GM21515 (cell line): ENCODE measurements at regions not wholly inside any gene's neighbourhood (a gene's known extent, or its start where the extent isn't known, plus 50 kb on each side); places are given as distances from the start of the nearest gene placed in this dataset.
"Not testable (repeated sequence)": the region's sequence is repeated elsewhere in the genome, so short reads cannot be mapped to it uniquely, and the experiment has no call there.

Experiments used
- ATAC-seq: cut with Tn5 transposase; IDR thresholded peaks from one replicate; pipeline ENCODE4 v1.9.1; 2021; ENCODE audit not compliant: unreplicated experiment

DNA sequence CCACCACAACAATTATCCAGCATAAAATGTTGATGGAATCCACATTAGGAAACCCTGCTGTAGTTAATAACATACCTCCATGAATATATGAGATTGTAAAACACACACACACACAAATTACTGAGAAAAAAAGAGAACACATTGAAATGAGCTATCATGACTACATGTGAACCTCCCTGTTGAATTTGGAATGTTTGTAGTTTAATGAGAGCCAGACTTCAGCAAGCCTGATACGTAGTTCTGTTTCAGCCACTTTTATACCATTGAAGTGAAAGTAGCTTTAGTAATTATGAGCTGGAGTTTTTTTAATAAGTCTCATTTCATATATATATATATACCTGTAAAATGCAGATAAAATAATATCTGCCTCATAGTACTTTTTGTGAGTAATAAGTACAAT, 1146.4 kb downstream of the NAALADL2 start:
- ATAC-seq: no peak

DNA sequence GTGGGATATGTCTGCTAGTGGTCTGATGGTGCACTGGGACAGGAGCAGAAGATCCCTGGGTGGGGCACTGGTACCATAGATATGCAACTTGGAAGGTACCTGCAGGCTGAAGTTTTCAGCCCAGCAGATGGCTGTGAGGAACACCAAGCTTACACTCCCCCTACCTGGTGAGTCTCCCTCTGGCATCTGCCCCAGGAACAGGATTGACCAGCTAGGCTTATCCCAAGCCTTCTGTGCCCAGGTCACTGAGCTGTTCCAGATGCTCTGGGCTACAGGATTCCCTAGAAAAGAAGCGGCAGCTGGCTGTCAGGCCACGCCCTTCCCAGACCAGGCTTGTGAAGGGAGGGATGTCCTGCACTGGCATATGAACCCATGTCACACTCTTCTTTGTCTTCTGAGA, 1130.0 kb downstream of the NAALADL2 start:
- no peak for ATAC-seq

DNA sequence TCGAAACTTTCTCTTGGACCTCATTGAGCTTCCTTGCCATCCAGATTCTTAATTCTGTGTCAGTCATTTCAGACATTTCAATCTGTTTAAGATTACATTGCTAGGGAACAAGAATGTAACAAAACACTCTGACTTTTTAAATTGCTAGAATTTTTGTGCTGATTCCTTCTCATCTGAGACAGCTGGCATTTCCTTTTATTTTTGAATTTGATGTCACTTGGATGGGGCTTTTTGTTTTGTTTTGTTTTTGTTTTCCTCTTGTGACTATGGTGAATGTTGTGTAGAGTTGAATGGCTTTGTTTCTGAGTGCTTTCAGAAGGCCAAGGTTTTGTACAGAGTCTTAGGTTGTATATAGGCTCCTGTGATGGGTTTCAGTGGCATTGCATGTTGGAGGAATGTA, 1129.3 kb downstream of the NAALADL2 start:
- ATAC-seq: no peak

DNA sequence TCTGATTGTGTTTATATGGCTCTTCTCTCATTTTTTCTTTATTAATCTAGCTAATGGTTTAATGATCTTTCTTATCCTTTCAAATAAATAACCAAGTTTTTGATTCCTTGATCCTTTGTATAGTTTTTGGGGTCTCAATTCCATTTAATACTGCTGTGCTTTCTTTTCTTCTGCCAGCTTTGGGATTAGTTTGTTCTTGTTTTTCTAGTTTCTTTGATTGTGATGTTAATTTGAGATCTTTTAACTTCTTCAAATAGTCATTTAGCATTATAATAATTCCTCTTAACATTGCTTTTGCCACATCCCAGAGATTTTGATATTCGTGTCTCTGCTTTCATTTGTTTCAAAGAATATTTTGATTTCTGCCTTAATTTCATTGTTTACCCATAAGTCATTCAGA, 1126.6 kb downstream of the NAALADL2 start:
- ATAC-seq: no peak

DNA sequence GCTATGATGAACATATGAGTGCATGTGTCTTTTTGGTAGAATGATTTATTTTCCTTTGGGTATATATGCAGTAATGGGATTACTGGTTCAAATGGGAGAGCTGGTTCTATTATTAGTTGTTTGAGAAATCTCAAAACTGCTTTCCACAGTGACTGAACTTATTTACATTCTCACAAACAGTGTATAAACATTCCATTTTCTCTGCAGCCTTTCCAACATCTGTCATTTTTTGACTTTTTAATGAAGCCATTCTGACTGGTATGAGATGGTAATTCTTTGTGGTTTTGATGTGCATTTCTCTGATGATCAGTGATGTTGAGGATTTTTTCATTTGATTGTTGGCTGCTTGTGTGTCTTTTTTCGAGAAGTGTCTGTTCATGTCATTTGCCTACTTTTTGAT, 1124.2 kb downstream of the NAALADL2 start:
- no peak for ATAC-seq

DNA sequence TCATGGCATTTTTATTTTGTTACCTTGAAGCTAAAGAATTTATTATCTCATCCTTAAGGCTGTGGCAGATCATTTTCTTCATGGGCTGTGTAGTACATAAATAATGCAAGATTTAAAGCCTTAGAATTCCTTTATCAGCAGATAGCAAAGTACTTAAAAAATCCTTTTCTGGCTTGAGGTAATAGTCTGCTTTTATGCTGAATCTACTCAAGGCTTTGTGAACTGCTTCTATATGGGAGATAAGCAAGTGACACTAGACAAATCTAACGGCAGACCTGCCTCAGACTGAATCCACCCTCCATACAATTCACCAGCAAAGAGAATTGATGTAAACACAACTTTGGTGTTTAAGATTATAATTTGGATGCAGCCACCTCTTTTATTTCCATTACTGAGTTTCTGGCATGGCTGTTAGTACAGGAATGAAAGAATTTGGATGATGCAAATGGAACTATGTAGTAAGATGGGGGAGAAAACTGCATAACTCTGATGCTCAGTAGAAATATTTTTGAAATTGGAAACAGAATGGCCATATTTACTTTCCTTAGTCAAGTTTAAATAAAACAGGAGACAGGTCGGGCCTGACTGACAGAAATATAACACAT, 1121.5 kb downstream of the NAALADL2 start:
- no peak for ATAC-seq

DNA sequence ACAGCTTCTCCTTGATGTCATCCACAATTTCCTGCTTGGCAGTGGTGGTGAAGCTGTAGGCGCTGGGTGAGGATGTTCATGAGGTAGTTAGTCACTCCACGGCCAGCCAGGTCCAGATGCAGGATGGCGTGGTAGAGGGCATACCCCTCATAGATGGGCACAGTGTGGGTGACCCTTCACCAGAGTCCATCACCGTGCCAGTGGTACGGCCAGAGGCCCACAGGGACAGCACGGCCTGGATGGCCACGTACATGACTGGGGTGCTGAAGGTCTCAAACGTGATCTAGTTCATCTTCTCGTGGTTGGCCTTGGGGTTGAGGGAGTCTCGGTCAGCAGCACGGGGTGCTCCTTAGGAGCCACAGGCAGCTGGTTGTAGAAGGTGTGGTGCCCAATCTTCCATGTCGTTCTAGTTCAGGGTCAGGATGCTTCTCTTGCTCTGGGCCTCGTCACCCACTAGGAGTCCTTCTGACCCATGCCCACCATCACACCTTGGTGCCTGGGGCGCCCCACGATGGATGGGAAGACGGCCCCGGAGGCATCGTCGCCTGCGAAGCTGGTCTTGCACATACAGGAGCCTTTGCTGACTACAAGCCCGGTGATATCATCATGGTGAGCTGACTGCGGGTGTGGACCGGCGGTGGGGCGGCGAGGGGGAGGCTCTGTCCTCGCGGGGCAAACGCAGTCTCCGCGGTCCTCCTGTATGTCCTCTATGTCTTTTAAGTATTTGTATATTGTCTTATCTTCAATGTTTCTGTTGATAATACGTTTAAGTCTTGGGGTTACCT, 1119.0 kb downstream of the NAALADL2 start:
- no peak for ATAC-seq

DNA sequence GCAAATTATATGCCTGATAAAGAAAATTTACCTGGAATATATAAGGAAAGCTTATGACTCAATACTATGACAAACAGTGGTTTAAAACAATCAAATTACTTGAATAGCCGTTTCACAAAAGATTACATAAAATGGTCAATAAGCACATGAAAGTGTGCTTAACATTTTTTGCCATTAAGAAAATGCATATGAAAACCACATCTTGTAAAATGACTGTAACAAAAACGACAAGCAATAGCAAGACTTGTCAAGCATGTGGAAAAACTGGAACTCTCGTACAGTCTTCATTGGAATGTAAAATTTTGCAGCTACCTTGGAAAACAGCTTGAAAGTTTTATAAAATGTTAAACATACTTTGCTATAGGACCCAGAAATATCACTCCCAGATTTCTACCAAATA, 1110.3 kb downstream of the NAALADL2 start:
- no peak for ATAC-seq

DNA sequence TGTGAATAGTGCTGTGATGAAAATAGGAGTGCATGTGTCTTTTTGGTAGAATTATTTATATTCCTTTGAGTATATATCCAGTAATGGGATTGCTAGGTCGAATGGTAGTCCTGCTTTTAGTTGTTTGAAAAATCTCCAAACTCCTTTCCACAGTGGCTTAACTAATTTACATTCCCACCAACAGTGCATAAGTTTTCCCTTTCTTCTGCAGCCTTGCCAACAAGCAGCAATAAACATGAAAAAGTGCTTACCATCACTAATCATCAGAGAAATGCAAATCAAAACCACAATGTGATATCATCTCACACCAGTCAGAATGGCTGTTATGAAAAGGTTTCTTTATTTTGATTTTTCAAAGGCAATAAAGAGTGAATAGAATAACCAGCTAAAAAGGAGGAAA, 1105.9 kb downstream of the NAALADL2 start:
- no peak for ATAC-seq

DNA sequence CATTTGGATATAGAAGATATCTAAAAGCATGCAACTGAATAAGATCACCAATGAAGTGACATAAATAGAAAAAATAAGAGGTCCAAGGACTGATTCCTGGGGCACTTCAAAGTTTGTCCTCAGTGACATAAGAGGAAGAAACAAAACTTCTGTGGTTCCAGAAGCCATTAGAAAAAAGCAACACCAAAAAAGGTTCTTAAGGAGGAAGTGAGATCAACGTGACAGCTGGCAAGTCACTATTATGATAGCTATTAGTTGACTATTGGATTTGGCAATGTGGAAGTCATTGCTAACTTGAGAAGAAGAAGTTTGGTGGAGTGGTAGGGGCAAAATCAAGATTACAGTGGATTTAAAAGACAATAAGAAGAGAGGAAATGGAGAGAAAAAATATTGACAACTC, 1098.3 kb downstream of the NAALADL2 start:
- no peak for ATAC-seq

DNA sequence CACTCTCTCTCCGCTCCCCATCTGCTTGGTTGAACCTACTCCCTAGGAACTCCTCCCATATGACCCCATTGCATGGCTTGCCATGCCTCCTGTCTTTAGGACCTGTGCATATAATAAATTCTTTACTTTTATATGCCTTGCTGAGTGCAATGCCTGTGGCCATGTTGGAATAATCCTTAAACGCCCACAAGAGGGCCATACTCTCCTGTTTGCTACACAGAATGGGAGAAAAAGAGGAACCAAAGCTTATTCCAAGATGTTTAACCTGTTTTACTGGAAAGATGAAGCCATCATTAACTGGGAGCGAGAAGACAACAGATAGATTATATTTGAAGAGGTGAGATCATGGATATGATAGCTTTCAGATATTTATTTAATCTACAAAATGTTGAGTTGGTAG, 1097.8 kb downstream of the NAALADL2 start:
- no peak for ATAC-seq

DNA sequence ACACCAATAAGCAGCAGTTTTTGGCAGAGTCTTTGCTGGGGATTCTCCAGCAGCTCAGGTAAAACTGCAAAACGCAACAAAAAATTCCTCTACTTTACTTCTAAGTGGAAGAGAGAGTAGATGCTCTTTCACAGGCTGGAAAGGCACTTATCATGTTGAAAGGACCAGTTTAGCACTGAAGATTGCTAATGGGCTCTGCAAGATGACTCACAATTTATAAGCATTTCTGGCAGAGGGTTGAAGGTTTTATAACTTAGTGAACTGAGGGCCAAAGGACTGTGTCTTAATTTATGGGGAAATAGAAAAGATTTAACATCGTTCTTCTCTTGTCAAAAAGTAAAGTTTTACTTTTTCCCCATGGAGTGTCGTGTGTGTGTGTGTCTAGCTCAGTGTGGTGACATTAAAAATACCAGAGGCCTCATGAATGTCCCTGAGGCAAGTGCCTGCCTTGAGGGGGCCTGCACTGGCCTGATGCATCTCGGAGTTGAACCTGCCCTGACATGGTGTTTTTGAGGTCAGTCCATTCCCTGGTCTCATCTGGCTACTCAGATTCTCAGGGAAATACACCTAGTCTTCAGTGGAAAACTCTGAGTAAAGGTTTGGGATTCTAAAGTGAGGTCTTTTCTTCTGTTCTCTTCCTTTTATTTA, 1092.0 kb downstream of the NAALADL2 start:
- no peak for ATAC-seq

DNA sequence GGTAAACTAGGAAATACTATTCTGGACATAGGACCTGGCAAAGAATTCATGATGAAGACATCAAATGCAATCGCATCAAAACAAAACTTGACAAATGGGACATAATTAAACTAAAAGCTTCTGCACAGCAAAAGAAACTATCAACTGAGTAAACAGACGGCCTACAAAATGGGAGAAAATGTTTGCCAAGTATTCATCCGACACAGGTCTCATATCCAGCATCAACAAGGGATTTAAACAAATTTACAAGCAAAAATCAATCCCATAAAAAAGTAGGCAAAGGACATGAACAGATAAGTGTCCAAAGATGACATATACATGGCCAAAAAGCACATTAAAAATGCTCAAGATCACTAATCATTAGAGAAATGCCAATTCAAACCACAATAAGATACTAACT, 1088.9 kb downstream of the NAALADL2 start:
- ATAC-seq: no peak

DNA sequence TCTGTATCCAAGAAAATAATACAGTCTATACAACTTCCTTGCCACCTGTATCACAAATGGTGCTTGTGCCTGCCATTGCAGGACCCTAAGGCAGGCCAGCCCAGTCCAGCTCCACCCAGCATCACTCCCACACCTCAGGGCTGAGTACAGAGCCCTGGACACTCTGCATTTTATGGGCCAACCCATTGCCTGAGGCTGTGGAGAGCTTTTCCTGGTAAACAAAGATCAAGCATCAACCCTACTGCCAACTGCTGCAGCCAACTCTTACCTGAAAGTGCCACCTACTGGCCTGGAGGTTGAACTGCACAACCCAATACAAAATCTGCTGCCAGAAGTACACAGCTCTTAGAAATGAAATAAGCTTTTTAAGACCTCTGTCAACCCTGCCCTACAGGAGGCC, 1082.2 kb downstream of the NAALADL2 start:
- no peak for ATAC-seq

DNA sequence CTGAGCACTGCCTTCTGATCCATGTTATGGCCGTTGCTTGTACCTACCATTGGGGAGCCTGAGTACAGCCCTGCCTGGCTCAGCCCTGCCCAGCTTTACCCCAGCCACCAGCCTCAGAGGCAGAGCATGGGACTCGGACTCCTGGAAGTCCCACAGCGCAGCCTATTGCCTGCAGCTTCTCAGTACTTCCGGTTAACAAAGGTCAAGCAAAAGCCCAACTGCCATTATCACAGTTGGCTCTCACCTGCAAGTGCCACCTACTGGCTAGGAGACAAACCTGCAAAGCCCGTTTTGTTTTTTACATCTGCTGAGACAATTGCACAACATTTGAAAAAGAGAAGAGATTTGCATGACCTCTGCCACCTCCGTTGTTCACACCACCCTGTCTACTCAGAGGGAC, 1081.7 kb downstream of the NAALADL2 start:
- ATAC-seq: no peak

DNA sequence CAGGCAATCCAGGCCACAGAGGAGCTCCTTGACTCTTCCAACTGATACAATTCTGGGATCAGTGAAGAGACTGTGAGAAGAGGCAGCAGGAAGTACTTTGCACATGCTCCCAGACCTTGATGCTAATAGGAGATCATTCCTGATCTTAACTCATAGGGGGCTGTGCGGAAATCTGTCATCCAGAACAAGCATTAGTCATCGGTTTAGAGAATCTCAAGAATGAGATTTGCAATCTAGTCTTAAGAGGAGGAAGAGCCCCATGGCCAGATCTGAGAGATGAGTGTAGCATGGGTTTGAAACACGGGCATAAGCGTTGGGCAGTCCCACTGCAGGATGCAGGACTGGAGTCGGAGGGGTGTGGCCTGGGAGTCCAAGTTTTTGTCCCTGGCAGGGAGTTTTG, 1081.1 kb downstream of the NAALADL2 start:
- no peak for ATAC-seq

DNA sequence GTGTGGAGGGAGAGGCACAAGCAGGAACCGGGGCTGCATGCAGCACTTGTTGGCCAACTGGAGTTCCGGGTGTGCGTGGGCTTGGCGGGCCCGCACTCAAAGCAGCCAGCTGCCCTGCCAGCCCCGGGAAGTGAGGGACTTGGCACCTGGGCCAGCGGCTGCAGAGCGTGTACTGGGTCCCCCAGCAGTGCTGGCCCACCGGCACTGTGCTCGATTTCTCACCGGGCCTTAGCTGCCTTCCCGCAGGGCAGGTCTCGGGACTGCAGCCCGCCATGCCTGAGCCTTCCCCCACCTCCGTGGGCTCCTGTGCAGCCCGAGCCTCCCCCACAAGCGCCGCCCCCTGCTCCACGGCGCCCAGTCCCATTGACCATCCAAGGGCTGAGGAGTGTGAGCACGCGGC, 1078.2 kb downstream of the NAALADL2 start:
- ATAC-seq: not testable (repeated sequence)

DNA sequence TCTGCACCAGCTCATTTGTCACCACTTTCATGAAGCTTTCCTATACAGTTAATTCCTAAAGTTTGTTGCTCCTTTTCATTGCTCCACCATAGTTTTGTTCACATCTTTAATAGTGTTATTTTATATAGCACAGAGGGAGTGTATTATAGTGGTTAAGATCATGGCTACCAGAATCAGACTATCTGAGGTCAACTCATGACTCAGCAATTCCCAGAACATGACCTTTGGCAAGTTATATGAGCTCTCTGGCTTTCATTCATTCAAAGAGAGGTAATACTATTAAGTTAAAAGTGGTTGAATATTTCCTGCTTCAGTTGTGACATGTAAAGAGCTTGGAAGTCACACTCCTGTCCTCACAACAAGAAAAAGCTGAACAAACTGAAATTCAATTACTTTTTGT, 1073.5 kb downstream of the NAALADL2 start:
- no peak for ATAC-seq

DNA sequence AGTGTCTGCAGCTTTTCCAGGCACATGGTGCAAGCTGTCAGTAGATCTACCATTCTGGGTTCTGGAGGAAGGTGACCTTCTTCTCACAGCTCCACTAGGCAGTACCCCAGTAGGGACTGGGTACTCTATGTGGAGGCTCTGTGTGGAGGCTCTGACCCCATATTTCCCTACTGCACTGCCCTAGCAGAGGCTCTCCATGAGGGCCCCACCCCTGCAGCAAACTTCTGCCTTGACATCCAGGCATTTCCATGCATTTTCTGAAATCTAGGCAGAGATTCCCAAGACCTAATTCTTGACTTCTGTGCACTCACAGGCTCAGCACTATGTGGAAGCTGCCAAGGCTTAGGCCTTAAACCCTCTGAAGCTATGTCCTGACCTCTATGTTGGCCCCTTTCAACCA, 1060.0 kb downstream of the NAALADL2 start:
- ATAC-seq: no peak

DNA sequence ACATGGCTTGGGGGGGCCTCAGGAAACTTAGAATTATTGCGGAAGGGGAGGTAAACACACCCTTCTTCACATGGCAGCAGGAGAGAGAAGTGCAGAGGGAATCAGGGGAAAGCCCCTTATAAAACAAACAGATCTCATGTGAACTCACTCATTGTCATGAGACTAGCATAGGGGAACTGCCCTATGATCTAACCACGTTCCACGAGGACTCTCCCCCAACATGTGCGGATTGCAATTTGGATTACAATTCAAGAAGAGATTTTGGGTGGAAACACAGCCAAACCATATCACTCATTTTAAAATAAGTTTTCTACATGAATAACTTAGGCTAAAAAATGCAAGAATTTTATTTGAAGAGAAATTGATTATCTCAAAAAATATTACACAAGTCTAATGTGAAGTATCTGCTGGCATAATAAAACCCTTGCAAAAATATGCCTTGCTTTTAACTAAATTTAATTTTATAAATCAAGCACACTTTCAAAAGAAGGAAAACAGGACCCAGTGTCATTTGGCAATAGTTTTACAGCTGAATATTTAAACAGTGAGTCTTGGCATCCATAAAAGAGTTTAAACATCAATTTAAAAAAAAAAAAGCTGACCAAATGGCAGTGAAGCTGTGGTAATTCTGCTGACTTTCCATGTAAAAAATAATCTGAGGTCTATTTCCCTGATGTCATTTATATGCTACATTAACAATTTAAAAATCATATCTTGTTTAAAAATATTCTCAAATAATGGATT, 1057.2 kb downstream of the NAALADL2 start:
- ATAC-seq: no peak

DNA sequence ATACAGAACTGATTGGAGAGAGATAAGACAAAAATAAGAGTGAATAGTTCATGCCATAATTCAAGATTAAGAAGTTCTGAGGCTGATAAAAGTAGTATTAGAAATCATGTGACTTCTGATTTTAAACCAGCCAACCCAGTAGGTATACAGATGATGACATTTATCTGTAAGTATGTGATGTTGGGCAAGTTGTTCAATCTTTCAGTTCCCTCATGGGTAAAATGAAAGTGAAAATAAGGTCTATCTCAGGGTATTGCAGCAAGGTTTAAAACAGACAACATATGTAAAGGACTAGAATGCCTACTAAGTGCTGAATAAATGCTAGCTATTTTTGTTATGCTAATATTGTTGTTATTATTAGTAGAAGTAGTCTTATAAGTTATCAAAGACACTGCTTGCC, 1055.7 kb downstream of the NAALADL2 start:
- no peak for ATAC-seq

DNA sequence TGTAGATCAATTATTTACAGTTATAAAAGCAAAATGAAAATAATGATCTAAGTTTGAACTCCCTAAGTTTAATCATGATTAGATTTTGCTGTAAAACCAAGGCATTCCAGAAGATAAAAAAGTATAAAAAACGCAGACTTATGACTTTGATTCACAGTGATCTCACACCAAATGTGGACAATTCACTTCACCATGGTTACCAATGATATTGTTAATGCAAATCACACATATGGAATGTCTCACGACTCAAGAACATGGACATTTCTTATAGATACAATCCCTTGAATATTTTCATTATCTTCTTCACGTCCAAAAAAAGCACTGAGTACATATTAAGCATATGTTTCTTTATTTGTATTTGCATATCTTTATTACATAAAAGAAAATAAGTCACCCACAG, 1054.2 kb downstream of the NAALADL2 start:
- ATAC-seq: no peak
